Hepatocyte (in vitro differentiated cells): ENCODE measurements at regions not wholly inside any gene's neighbourhood (a gene's known extent, or its start where the extent isn't known, plus 50 kb on each side); places are given as distances from the start of the nearest gene placed in this dataset.

Experiments
- DNase-seq: peaks from one replicate; pipeline ENCODE4 v3.0.0-alpha.2; 2016; ENCODE audit warnings: low spot score
- H2AFZ ChIP-seq: fragments of 200-600 bp; sonication (generic); 2 replicates; pipeline ENCODE4 v1.6.0; 2016; ENCODE audit warnings: antibody characterized with exemption, mild to moderate bottlenecking
- H3K27ac ChIP-seq: fragments of 200-600 bp; sonication (generic); 2 replicates; pipeline ENCODE4 v1.5.1; 2016; ENCODE audit warnings: mild to moderate bottlenecking
- H3K27me3 ChIP-seq: fragments of 200-600 bp; sonication (generic); 2 replicates; pipeline ENCODE4 v1.6.1; 2016
- H3K36me3 ChIP-seq: fragments of 200-600 bp; sonication (generic); replicated peaks from 2 replicates; pipeline ENCODE4 v1.5.1; 2016; ENCODE audit warnings: low read depth; ENCODE audit not compliant: insufficient read depth
- H3K4me1 ChIP-seq: fragments of 200-600 bp; sonication (generic); 2 replicates; pipeline ENCODE4 v1.5.1; 2016; ENCODE audit warnings: mild to moderate bottlenecking, moderate library complexity; ENCODE audit not compliant: insufficient read depth
- H3K4me2 ChIP-seq: fragments of 200-600 bp; sonication (generic); 2 replicates; pipeline ENCODE4 v1.6.0; 2016
- H3K4me3 ChIP-seq: fragments of 200-600 bp; sonication (generic); 2 replicates; pipeline ENCODE4 v1.5.1; 2016; ENCODE audit warnings: mild to moderate bottlenecking
- H3K79me2 ChIP-seq: fragments of 200-600 bp; sonication (generic); 2 replicates; pipeline ENCODE4 v1.6.0; 2017; ENCODE audit warnings: mild to moderate bottlenecking
- H3K9me2 ChIP-seq: fragments of 200-600 bp; sonication (generic); replicated peaks from 2 replicates; pipeline ENCODE4 v1.6.0; 2017; ENCODE audit warnings: mild to moderate bottlenecking; ENCODE audit not compliant: insufficient read depth
- H3K9me3 ChIP-seq: fragments of 200-600 bp; sonication (generic); 2 replicates; pipeline ENCODE4 v1.5.1; 2016; ENCODE audit warnings: low read depth, mild to moderate bottlenecking
- H4K20me1 ChIP-seq: fragments of 200-600 bp; sonication (generic); 2 replicates; pipeline ENCODE4 v1.6.0; 2016; ENCODE audit warnings: mild to moderate bottlenecking; ENCODE audit not compliant: insufficient read depth, poor library complexity, severe bottlenecking
- CTCF ChIP-seq: fragments of 200-600 bp; sonication (generic); IDR thresholded peaks from 2 replicates; pipeline ENCODE4 v1.5.1; 2016; ENCODE audit warnings: antibody characterized with exemption, mild to moderate bottlenecking; ENCODE audit not compliant: poor library complexity
- EZH2 ChIP-seq: fragments of 200-600 bp; sonication (generic); IDR thresholded peaks from 2 replicates; pipeline ENCODE4 v1.6.1; 2016; ENCODE audit warnings: antibody characterized with exemption, mild to moderate bottlenecking, borderline replicate concordance
- EZH2phosphoT487 ChIP-seq: fragments of 200-600 bp; sonication (generic); IDR thresholded peaks from one replicate; pipeline ENCODE4 v1.6.1; 2018; ENCODE audit warnings: antibody characterized with exemption, mild to moderate bottlenecking, low read depth, moderate library complexity; ENCODE audit not compliant: unreplicated experiment, severe bottlenecking
- WGBS: methylation state at CpG from one replicate; pipeline ENCODE4 v1.1.6; 2016; ENCODE audit warnings: low lambda C conversion rate; ENCODE audit errors: missing lambda C conversion rate; 5-methylcytosine and 5-hydroxymethylcytosine counted together

GRCh38 chrX:2629316-2630007 is 61.6 kb upstream of the CD99 start:
- H3K9me3 ChIP-seq: peaks cover 14% of the 10 kb centered on the region
- no peaks in the 10 kb centered on the region for H3K36me3 ChIP-seq
- peak overlapping the region; percentile 70 for H3K27ac ChIP-seq
- no peak for TF ChIP-seq EZH2
- no peaks in the 10 kb centered on the region for H3K27me3 ChIP-seq
- H3K9me2 ChIP-seq: no peaks in the 10 kb centered on the region
- no peak overlapping the region for H2AFZ ChIP-seq
- DNase-seq: no peak
- H3K4me2 ChIP-seq: no peak overlapping the region
- WGBS: 93% methylated on average over 6 of the region's 6 CpGs
- no peak overlapping the region for H3K4me3 ChIP-seq
- no peaks in the 10 kb centered on the region for H3K4me1 ChIP-seq
- no peaks in the 10 kb centered on the region for H4K20me1 ChIP-seq
- H3K79me2 ChIP-seq: no peaks in the 10 kb centered on the region

GRCh38 chrX:2628751-2629315 is 62.3 kb upstream of the CD99 start:
- TF ChIP-seq EZH2phosphoT487 (no peak), EZH2 (no peak), CTCF (no peak)
- Histone ChIP-seq H3K79me2 (no peaks in the 10 kb centered on the region), H3K27me3 (no peaks in the 10 kb centered on the region), H3K4me3 (no peak overlapping the region), H3K9me2 (no peaks in the 10 kb centered on the region), H3K27ac (peak overlapping the region; percentile 70), H3K4me1 (no peaks in the 10 kb centered on the region), H3K4me2 (no peak overlapping the region), H4K20me1 (no peaks in the 10 kb centered on the region), H3K36me3 (no peaks in the 10 kb centered on the region), H3K9me3 (peaks cover 14% of the 10 kb centered on the region), H2AFZ (no peak overlapping the region)
- DNase-seq: no peak
- WGBS: 88% methylated on average over 2 of the region's 2 CpGs

GRCh38 chrX:2627272-2627867 is 63.7 kb upstream of the CD99 start:
- H3K27me3 ChIP-seq: no peaks in the 10 kb centered on the region
- H3K9me3 ChIP-seq: peaks cover 14% of the 10 kb centered on the region
- no peaks in the 10 kb centered on the region for H4K20me1 ChIP-seq
- no peaks in the 10 kb centered on the region for H3K79me2 ChIP-seq
- H3K27ac ChIP-seq: no peak overlapping the region
- no peak overlapping the region for H3K4me2 ChIP-seq
- H3K36me3 ChIP-seq: no peaks in the 10 kb centered on the region
- WGBS: 54% methylated on average over 3 of the region's 3 CpGs
- H3K4me1 ChIP-seq: no peaks in the 10 kb centered on the region
- H3K4me3 ChIP-seq: no peak overlapping the region
- H3K9me2 ChIP-seq: no peaks in the 10 kb centered on the region
- TF ChIP-seq EZH2phosphoT487: no peak
- TF ChIP-seq CTCF: peak; percentile 54
- peak; percentile 52 for DNase-seq
- H2AFZ ChIP-seq: no peak overlapping the region

- WGBS: 97% methylated on average over 2 of the region's 2 CpGs
Observed at GRCh38 chrX:2626750-2627149, 64.3 kb upstream of the CD99 start.

More at GRCh38 chrX:2626750-2627149, 64.3 kb upstream of the CD99 start:
- no peaks in the 10 kb centered on the region for H3K9me2 ChIP-seq
- no peak overlapping the region for H2AFZ ChIP-seq
- no peaks in the 10 kb centered on the region for H3K36me3 ChIP-seq
- no peak overlapping the region for H3K4me2 ChIP-seq
- DNase-seq: no peak
- H3K27ac ChIP-seq: no peak overlapping the region
- no peaks in the 10 kb centered on the region for H4K20me1 ChIP-seq
- no peaks in the 10 kb centered on the region for H3K4me1 ChIP-seq
- H3K9me3 ChIP-seq: peaks cover 14% of the 10 kb centered on the region
- no peaks in the 10 kb centered on the region for H3K79me2 ChIP-seq
- H3K4me3 ChIP-seq: no peak overlapping the region
- no peaks in the 10 kb centered on the region for H3K27me3 ChIP-seq
- TF ChIP-seq CTCF (no peak), EZH2phosphoT487 (no peak), EZH2 (no peak)
